ENCODE measurements at regions not wholly inside any gene's neighbourhood (a gene's known extent, or its start where the extent isn't known, plus 50 kb on each side); places are given as distances from the start of the nearest gene placed in this dataset.

DNA sequence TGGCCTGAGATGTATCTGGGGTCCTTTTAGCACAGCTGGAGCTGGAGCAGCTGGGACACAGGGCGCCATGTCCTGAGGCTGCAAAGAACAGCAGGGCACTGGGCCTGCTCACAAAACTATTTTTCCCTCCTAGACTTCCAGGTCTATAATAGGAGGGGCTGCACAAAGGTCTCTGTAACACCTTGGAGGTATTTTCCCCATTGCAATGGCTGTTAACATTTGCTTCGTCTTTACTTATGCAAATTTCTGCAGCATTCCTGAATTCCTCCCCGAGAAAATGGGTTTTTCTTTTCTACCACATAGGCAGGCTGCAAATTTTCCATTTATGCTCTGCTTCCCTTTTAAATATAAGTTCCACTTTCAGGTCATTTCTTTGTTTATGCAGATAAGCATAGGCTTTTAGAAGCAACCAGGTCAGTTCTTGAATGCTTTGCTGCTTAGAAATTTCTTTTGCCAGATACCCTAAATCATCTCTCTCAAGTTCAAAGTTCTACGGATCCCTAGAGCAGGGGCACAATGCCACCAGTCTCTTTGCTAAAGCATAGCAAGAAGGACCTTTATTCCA is 130.8 kb downstream of the PCSK1 start:
- TF ChIP-seq, protein P1, sequence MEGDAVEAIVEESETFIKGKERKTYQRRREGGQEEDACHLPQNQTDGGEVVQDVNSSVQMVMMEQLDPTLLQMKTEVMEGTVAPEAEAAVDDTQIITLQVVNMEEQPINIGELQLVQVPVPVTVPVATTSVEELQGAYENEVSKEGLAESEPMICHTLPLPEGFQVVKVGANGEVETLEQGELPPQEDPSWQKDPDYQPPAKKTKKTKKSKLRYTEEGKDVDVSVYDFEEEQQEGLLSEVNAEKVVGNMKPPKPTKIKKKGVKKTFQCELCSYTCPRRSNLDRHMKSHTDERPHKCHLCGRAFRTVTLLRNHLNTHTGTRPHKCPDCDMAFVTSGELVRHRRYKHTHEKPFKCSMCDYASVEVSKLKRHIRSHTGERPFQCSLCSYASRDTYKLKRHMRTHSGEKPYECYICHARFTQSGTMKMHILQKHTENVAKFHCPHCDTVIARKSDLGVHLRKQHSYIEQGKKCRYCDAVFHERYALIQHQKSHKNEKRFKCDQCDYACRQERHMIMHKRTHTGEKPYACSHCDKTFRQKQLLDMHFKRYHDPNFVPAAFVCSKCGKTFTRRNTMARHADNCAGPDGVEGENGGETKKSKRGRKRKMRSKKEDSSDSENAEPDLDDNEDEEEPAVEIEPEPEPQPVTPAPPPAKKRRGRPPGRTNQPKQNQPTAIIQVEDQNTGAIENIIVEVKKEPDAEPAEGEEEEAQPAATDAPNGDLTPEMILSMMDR (IDR thresholded peaks at IDR 0.05): no peak
- TF ChIP-seq POLR2AphosphoS5 (IDR thresholded peaks at IDR 0.05; ENCODE audit: low read depth, low read length): no peak
